Esophagus muscularis mucosa (tissue), 4 donors: ENCODE measurements at regions not wholly inside any gene's neighbourhood (a gene's known extent, or its start where the extent isn't known, plus 50 kb on each side); places are given as distances from the start of the nearest gene placed in this dataset.

Source experiments
- DNase-seq: peaks from one replicate; pipeline ENCODE4 v3.0.0-alpha.2; 2017; ENCODE audit errors: extremely low spot score
- H3K27ac ChIP-seq, 4 donors: fragments of 200-600 bp; sonication (generic); replicated peaks in 1 of 4; 1 replicate in 3 of 4; 2 replicates in 1 of 4; pipeline ENCODE4 v1.5.1; 2016 to 2019; ENCODE audit warnings: mild to moderate bottlenecking in 1 of 4
- H3K27me3 ChIP-seq, 4 donors: fragments of 200-600 bp; sonication (generic); one replicate each; pipeline versions ENCODE4 v1.5.1 to v1.6.0; 2016 to 2019
- H3K36me3 ChIP-seq, 4 donors: fragments of 200-600 bp; sonication (generic); one replicate each; pipeline ENCODE4 v1.5.1; 2016 to 2019
- H3K4me1 ChIP-seq, 4 donors: fragments of 200-600 bp; sonication (generic); one replicate each; pipeline ENCODE4 v1.5.1; 2016 to 2019
- H3K4me3 ChIP-seq, 4 donors: fragments of 200-600 bp; sonication (generic); 1 replicate in 2 of 4; 2 replicates in 2 of 4; pipeline ENCODE4 v1.5.1; 2016 to 2019; ENCODE audit warnings: mild to moderate bottlenecking in 4 of 4, moderate library complexity in 1 of 4
- H3K9me3 ChIP-seq, 4 donors: fragments of 200-600 bp; sonication (generic); 1 replicate in 3 of 4; 2 replicates in 1 of 4; pipeline ENCODE4 v1.5.1; 2016 to 2019
- EP300 ChIP-seq: sonication (generic); formaldehyde crosslinking; IDR thresholded peaks from one replicate; pipeline ENCODE4 v1.6.1; 2017; ENCODE audit warnings: antibody characterized with exemption
- POLR2A ChIP-seq: fragments of 450-650 bp; IDR thresholded peaks from one replicate; pipeline ENCODE4 v1.6.1; 2017; ENCODE audit warnings: antibody characterized with exemption, moderate library complexity, mild to moderate bottlenecking, low read depth
- POLR2AphosphoS5 ChIP-seq, 2 donors: sonication (generic); formaldehyde crosslinking; IDR thresholded peaks; one replicate each; pipeline ENCODE4 v1.6.1; 2017; ENCODE audit warnings: antibody characterized with exemption in 2 of 2
- WGBS: methylation state at CpG from one replicate; pipeline ENCODE4 v1.1.5; 2018; 5-methylcytosine and 5-hydroxymethylcytosine counted together
- intact Hi-C: fragments of 100-400 bp; cut with DNase I; formaldehyde crosslinking; loops from one replicate; pipeline ENCODE4 v1.15.1; 2023
- TF ChIP-seq, protein P1 (sequence below), 3 experiments: fragments of 200-600 bp in 2 of 3; fragments of 450-650 bp in 1 of 3; sonication (generic) in 2 of 3; IDR thresholded peaks; one replicate each; pipeline ENCODE4 v1.5.1; 2017 to 2019; ENCODE audit warnings: antibody characterized with exemption in 3 of 3, mild to moderate bottlenecking in 2 of 3, moderate library complexity in 1 of 3

DNA sequence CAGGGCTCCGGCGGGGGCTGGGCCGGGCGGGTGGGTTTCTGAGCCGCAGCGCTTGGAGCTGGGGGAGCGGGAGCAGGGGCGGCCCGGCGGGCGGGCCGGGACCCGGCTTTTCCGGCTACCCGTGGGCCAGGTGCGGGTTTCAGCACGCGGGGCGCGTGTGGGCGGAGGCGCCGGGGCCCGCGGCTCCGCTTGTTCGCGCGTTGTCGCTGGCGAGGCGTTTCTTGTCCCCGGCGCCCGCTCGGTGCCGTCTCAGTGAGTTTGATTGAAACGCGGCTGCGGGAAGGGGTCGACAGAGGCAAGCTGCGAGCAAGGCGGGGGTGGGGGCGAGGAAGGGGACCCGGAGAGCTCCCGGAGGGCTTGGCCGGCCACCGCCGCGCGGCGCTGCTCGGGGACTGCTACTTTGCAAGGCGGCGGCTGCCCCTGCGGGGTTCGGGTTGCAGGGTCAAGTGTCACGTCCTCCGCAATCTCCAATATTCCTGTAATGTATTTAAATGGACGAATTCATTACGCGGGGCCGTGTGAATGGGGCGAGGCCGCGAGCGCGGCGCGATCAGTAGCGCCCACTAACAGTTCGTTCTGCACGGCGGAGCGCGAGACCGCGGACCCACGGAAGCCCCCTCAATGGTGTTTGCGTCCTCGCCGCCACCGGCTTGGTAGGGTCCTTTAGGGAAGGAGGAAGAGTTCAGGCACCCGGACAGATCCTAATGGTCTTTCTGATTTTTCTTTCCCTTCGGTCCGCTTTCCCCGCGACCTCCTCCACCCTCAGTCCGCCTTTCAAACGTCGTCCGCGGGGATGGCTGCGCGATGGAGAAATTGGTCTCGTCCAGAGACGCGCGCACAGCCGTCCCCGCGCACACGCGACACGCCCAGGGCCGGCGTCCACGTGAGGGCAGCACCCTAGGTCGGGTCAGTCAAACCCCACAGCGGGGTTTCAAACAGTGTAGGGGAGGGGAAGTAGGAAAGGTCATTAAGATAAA is 76.9 kb downstream of the INSIG1 start:
- Histone ChIP-seq H3K27me3 (peaks cover 16 to 100% (median 86%) of the 10 kb centered on the region in 4 donors), H3K9me3 (no peaks in the 10 kb centered on the region), H3K4me3 (peak overlapping the region; percentile 40 to 51 (median 44)), H3K27ac (no peak overlapping the region), H3K36me3 (no peaks in the 10 kb centered on the region), H3K4me1 (peaks cover 47 to 60% (median 53%) of the 10 kb centered on the region in 4 donors)
- WGBS, result 3% methylated on average over 53 of the region's 110 CpGs
- intact Hi-C loops, result no loop called here
- TF ChIP-seq EP300 (no peak), POLR2A (no peak), POLR2AphosphoS5 (IDR thresholded peaks at IDR 0.05) (no peak)
- TF ChIP-seq, protein P1, sequence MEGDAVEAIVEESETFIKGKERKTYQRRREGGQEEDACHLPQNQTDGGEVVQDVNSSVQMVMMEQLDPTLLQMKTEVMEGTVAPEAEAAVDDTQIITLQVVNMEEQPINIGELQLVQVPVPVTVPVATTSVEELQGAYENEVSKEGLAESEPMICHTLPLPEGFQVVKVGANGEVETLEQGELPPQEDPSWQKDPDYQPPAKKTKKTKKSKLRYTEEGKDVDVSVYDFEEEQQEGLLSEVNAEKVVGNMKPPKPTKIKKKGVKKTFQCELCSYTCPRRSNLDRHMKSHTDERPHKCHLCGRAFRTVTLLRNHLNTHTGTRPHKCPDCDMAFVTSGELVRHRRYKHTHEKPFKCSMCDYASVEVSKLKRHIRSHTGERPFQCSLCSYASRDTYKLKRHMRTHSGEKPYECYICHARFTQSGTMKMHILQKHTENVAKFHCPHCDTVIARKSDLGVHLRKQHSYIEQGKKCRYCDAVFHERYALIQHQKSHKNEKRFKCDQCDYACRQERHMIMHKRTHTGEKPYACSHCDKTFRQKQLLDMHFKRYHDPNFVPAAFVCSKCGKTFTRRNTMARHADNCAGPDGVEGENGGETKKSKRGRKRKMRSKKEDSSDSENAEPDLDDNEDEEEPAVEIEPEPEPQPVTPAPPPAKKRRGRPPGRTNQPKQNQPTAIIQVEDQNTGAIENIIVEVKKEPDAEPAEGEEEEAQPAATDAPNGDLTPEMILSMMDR (IDR thresholded peaks at IDR 0.05), result no peak
- no peak for DNase-seq

DNA sequence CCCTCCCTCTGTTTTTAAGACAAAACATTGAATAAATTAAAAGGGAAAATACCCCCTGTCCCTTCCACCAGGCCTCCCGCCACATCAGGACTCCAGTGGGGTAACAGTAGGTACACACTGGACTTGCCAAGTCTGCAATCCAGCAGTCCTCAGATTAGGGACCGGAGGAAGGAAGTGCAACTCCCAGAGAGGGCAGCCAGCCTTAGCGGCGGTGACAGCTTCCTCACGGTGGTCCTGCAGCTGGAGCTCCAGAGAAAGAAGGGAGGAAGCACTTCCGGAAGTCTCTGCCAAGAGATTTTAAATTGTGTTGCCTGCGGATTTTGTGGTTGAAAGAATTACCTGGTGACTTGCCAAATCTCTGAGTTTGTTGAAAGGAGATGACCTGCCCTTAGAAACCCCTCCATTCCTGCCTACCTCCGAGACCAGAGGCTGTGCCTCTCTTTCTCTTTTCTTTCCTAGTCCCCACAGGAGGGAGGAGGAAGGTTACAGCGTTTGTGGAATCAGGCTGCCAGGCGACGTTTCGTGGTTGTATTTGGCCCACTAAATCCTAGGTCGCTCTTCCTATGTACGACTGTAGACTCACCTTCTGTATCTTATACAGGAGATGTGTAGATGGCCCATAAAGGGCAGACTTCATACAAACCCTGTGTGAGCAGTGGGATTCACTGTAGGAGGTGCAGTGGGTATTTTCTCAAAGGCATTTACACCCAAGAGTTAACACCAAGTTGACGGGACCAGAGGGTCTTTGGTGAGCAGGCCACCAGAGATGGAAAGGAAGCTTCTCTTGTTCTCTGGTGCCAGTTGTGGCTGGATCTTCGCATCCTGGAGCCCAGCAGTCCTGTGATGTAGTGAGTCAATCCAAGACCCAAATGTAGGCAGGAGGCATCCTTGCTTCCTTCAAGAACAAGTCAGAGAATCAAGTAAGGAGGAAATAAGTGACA is 77.9 kb downstream of the INSIG1 start:
- Histone ChIP-seq H3K9me3 (no peaks in the 10 kb centered on the region), H3K27ac (no peak overlapping the region), H3K27me3 (peaks cover 16 to 100% (median 93%) of the 10 kb centered on the region in 4 donors), H3K4me3 (peak overlapping the region in 1 of 4 donors; percentile 44), H3K4me1 (peaks cover 49 to 66% (median 58%) of the 10 kb centered on the region in 4 donors), H3K36me3 (no peaks in the 10 kb centered on the region)
- DNase-seq, result no peak
- TF ChIP-seq EP300 (no peak), POLR2A (no peak), POLR2AphosphoS5 (IDR thresholded peaks at IDR 0.05) (no peak)
- TF ChIP-seq, protein P1 (IDR thresholded peaks at IDR 0.05), result no peak
- 11% methylated on average over 15 of the region's 16 CpGs for WGBS
- intact Hi-C loops, result no loop called here

DNA sequence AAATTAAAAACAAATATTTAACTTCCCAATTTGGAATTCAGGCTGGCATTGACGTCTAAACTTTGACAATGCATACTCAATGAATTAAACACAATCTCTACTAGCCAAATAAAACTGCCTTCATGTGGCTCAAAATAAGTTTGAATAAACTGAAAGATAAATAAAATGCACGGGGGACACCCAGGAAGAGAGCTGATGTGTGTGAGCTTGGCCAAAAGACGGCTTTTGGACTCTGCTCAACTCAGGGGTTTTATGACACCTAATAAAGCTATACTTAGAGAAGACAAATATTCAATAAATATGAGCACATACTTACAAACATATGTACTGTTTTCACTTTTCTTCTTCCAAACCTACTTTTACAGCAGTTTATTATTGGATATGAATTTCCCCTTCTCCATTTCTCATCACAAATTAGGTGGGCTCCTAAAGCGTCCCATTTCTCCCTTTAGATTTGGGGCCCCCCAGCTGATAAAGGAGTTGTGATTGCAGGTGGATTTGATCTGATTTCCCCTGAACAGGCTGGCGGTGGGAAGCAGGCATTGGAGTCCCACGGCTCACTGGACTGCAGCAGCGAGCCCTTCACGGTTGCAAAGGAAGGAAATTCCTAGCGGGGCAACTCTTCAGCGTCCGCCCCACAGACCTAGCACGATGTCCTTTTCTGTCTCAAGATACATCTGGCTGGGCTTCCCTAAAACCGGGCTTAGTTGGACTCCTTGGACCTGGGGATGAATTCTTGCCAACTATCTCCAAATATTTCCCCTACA is 79.6 kb downstream of the INSIG1 start:
- 4% methylated on average over 13 of the region's 13 CpGs for WGBS
- Histone ChIP-seq H3K27ac (no peak overlapping the region), H3K36me3 (no peaks in the 10 kb centered on the region), H3K9me3 (no peaks in the 10 kb centered on the region), H3K4me3 (peak overlapping the region; percentile 29 to 42 (median 34)), H3K27me3 (peaks cover 16 to 100% (median 95%) of the 10 kb centered on the region in 4 donors), H3K4me1 (peaks cover 58 to 71% (median 68%) of the 10 kb centered on the region in 4 donors)
- TF ChIP-seq EP300, result no peak
- DNase-seq, result no peak
- intact Hi-C loops, result no loop called here

DNA sequence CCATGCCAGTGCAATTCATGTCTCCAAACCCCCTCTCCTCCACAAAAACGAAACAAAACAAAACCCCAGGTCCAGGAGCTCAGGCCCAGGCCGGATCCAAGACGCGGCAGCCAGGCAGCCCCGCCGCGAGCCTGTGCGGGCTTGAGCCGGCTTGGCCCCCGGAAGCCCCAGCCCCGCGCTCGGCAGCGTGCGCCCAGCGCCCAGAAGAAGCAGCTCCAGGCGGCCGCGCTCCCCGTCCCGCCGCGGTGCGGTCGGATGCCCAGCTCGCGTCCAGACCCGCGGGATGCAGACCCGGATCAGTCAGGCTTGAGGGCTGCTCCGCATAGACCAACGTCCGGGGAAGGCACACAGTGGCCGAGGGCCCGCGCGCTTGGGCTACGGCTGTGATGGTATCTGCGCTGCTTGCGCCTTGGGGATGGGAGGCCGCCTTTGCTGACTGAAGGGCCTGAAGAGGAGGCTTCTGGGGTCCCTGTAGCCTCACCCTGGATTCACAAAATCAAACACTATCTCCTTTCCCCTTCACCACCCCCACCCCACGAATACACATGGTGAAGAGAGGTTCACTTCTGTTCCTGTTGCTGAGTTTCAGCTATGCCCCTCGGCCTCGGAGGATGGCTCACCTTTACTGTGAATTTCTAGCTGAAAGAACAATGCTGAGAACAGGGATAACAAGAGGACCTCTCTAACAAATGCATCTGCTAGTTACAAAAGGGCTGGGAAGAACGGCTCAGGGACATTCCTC is 79.9 kb upstream of the EN2 start:
- H3K27ac ChIP-seq, result no peak overlapping the region
- H3K36me3 ChIP-seq, result no peaks in the 10 kb centered on the region
- intact Hi-C loops, result no loop called here
- H3K9me3 ChIP-seq, result no peaks in the 10 kb centered on the region
- H3K4me3 ChIP-seq, result peak overlapping the region; percentile 29 to 42 (median 34)
- peaks cover 14 to 100% (median 94%) of the 10 kb centered on the region in 4 donors for H3K27me3 ChIP-seq
- H3K4me1 ChIP-seq, result peaks cover 56 to 69% (median 65%) of the 10 kb centered on the region in 4 donors
- DNase-seq, result no peak
- WGBS, result 1% methylated on average over 16 of the region's 45 CpGs
- TF ChIP-seq POLR2AphosphoS5 (IDR thresholded peaks at IDR 0.05) (no peak), EP300 (no peak), POLR2A (no peak)
- TF ChIP-seq, protein P1 (IDR thresholded peaks at IDR 0.05), result no peak
